LNCAP (cell line): ENCODE measurements at regions not wholly inside any gene's neighbourhood (a gene's known extent, or its start where the extent isn't known, plus 50 kb on each side); places are given as distances from the start of the nearest gene placed in this dataset.

Experiments used
- TF ChIP-seq, protein P1 (sequence below): fragments of 450-650 bp; IDR thresholded peaks from 2 replicates; pipeline ENCODE4 v1.5.1; 2017; ENCODE audit warnings: mild to moderate bottlenecking

- TF ChIP-seq, protein P1, sequence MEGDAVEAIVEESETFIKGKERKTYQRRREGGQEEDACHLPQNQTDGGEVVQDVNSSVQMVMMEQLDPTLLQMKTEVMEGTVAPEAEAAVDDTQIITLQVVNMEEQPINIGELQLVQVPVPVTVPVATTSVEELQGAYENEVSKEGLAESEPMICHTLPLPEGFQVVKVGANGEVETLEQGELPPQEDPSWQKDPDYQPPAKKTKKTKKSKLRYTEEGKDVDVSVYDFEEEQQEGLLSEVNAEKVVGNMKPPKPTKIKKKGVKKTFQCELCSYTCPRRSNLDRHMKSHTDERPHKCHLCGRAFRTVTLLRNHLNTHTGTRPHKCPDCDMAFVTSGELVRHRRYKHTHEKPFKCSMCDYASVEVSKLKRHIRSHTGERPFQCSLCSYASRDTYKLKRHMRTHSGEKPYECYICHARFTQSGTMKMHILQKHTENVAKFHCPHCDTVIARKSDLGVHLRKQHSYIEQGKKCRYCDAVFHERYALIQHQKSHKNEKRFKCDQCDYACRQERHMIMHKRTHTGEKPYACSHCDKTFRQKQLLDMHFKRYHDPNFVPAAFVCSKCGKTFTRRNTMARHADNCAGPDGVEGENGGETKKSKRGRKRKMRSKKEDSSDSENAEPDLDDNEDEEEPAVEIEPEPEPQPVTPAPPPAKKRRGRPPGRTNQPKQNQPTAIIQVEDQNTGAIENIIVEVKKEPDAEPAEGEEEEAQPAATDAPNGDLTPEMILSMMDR, result no peak
These were observed 225.4 kb downstream of the SYK start for GRCh38 chr9:91027005-91027404.

DNA sequence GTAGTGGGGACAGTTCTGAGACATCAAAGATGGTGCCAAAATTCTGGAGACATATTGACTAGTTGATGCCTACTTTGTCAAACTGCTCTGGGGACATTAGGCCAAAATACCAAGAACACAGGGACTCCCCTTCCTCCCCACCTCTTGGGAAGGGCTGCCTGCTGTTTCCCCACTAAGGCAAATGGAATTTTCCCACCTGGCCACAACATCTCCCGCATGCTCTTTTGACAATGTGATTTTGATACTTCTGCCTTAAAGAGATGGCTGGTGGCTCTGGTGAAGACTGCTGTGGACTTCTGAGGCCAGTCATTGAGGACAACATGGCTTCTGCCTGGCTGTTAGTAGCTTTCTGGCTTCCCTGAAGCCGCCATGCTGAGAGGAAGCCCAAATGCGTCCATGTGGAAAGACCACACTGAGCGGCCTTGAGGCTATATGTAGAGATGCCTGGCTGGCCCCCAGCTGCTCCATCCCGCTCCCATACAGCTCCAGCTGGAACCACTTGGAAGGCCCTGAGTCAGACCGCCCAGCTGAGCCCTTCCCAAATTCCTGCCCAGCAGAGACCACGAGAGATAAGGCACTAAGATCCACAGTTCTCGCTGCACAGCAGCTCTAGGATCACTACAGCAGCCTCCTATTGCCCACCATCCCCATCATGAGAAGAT is 226.7 kb downstream of the SYK start:
- TF ChIP-seq, protein P1, result no peak

GRCh38 chr9:91029650-91030361 is 228.2 kb downstream of the SYK start:
- TF ChIP-seq, protein P1, result no peak

DNA sequence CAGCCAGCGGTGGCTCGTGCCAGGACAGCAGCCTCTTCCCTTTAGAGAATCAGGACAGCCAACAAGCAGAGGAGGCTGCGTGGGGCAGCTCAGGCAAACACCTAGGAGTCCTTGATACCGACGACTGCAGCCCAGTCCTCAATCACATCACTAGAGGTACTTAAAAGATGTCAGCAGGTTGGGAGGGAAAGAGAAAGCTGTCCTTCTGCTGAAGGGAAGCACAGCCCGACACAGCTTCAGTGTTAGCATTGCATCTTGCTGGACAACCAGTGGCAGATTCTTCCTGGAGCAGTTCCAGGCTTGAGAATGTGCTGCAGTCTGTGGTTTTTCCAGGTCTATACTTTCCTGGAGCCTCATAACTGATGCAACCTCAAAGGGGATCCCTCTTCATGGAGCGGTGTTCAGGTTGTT is 230.5 kb downstream of the SYK start:
- TF ChIP-seq, protein P1, result no peak

DNA sequence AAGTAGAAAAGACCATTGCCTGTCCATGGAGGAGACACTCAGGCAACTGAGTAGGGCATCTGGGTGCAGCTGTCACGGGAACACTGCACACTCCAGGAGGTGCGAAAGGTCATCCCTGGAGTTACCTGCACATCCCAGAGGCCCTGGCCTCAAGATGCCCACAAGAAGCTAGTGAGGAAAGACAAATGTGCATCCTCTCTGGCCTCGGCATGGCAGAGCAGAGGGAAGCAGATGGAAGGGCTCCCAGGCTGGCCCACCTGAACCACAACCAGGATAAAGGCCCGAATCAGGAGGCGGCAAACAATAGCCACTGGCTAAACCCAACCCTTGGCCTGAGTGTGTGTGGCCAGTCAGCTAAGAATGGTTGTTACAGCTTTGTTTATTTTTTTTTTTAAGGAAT is 231.7 kb downstream of the SYK start:
- TF ChIP-seq, protein P1, result no peak

DNA sequence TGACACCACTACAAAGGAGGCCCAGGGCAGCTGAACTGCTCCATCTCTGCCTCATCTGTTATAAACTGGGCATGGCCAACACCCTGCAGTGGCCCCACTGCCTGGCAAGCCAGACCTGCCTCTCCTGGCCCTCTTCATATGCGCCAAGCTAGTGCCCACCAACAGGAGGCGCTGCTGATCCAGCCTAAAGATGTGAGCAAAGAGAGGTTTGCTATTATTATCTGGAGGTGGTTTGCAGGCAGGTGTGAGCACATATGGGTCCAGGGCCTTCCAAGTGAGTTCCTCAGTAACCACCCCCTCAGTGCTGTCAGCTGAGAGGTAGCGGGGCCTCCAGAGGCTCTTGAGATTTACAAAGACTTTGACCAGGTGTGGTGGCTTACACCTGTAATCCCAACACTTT is 232.2 kb downstream of the SYK start:
- TF ChIP-seq, protein P1, result peak; percentile 48

DNA sequence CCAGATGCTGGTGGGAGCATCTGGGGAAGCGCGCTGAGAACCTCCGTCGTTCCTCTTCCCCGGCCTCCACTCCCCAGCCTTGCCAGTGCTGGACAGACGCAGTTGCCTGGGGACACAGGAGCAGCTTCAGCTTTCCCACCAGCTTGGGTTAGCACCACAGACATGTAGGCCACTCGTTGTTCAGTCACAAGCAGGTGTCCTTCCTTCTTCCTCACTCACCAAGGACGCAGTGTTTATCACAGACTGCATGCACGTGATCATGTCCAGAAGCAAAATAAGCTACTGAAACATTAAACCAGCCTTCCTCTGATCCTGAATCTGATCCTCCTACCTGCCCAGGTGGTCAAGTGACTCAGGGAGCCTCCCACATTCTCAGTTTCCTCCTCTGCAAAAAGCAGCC is 232.9 kb downstream of the SYK start:
- TF ChIP-seq, protein P1, result no peak
